GM18517 (cell line): ENCODE measurements at regions not wholly inside any gene's neighbourhood (a gene's known extent, or its start where the extent isn't known, plus 50 kb on each side); places are given as distances from the start of the nearest gene placed in this dataset.

ENCODE experiments used
- ATAC-seq: cut with Tn5 transposase; IDR thresholded peaks from one replicate; pipeline ENCODE4 v1.9.1; 2021; ENCODE audit warnings: mild to moderate bottlenecking, moderate library complexity; ENCODE audit not compliant: unreplicated experiment

DNA sequence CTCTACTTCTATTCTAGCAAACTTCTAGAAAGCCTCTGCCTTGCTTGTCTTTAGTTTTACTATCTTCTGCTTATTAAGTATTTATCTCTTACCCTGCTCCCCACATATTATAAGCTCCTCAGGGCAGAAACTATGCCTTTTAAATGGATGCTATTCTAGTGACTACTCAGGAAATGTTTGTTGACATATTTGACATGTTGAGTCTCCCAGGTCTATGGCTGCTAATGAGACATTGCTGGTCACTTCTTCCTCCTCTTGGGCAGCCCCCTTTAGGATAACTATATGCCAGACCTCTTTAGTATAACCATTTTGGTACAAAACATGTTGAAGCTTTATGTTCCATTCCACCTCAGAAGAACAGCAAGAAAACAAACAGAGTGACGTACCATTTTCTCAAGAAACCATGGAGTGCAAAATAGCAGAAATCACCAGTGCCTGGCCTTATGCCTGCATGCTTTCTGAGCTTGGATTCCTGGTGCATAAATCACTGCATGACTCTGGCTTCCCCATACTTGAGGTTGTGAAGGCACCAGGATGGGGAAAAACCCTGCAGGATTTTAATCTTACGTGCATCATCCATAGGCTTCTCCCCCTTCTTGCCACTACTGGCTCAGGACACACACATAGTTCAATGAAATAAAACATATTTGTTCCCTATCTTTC is 202.6 kb downstream of the TMX1 start:
- ATAC-seq = no peak

DNA sequence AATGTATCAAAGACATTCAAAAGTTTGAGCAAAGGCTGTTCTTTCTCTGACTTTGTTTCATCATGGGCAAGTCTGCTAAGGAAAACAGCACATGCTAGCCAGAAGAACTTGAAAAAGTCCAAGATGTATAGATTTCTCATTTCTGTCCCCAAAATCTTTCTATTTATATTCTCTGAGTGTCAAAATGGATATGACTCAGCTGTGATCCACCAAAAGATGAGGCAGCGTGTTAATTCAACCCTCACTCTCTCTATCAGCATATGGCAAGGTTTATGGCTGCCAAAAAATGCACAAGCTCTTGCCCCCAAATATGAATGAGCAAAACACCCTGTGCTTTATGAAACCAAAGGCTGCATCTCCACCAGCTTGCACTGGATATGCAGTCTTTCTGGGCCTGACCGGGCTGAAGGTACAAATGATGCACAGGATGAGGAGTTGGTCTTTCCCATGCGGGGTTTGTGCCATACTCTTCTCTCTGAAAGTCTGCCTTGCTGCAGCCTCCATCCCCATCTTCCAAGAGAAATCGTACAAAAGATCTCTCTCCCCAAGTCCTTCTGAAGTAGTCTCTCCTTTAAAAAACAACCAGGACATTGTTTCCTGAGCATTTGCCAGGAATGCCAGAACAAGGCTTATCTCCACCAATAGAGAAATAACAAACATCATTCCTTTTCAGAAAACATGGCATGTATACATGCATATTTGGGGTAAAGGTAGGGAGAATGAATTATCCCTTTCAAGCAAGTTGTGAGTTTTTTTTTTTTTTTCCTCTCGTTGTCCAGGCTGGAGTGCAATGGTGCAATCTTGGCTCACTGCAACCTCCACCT is 203.4 kb downstream of the TMX1 start:
- ATAC-seq = no peak

GRCh38 chr14:51444353-51445000 is 204.4 kb downstream of the TMX1 start:
- ATAC-seq = no peak

- no peak for ATAC-seq
Observed at GRCh38 chr14:51445001-51445390, 204.9 kb downstream of the TMX1 start.

DNA sequence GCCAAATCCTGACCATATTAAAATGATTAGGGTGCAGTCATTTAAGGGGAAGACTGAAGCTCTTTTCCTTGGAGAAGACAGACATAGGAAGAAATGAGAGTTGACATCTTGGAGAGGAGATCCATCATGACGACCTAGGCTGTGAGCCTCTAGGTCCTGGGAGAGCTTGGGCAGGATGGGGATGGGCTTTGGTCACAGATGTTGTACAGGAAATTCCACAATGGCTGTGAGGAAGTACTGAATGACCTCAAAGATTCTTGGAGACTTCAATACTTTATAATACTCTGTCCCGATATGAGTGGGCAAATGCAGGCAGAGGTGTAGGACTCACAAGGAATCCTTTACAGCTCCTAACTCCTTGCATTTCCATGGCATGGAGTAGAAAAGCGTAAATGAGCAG is 204.9 kb upstream of the FRMD6 start:
- ATAC-seq = no peak

DNA sequence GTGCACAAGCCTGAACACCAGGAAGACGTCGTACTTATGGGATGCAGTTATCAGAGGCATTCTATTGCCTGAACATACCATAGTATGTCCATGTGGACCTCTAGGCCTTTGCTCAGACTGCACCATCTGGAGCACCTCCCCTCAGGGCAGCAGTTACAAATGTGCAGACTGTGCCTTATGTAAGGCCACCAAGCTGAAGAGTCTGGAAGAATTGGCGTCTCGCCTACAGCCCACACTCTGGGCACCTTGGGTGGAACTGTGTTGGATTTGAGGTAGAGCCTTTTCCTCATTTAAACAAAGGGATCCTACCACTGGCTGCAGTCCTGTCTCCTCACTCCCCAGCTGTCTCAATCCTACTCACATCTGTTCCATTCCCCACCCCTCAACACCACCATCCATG is 204.3 kb upstream of the FRMD6 start:
- no peak for ATAC-seq

GRCh38 chr14:51448831-51449670 is 202.7 kb upstream of the FRMD6 start:
- no peak for ATAC-seq

DNA sequence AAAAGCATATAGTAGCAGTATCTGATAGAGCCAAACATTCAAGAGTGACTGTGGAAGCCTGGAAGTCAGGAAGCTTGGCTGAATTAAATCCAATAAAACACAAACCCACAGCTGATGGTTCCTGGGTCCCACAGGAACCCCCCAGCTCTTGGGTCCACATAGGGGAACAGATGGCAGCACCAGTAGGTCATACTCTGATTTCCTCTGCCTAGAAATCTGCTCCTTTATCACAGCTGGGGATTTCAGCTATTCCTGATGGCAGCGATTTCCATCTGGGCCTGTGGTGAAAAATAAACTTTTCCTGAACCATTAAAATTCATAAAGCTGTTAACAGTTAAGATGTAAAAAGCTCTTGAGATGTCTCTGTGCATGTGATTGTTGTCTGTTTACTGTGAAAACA is 202.0 kb upstream of the FRMD6 start:
- ATAC-seq = no peak

- ATAC-seq = no peak
Observed at GRCh38 chr14:51451561-51451960, 200.1 kb upstream of the FRMD6 start.

GRCh38 chr14:51453869-51454268 is 197.8 kb upstream of the FRMD6 start:
- ATAC-seq = no peak

DNA sequence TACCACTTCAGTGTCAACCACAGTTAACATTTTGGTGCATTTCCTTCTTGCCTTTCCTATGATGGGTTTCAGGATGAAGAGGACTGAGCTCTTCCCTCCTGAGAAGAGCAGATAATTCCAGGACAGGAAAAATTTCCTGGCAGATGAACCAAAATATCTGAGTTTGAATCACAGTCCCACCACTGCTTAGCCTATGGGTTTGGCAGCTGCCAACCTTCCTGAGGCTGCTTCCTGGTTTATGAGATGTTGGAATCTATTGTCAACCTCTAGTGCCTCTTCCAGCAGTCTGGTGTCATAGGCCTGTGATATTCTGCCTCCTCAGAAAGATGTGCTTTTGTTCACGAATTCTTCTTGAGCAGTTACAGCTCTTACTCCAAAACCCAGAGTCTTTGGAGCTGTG is 197.4 kb upstream of the FRMD6 start:
- ATAC-seq = no peak

DNA sequence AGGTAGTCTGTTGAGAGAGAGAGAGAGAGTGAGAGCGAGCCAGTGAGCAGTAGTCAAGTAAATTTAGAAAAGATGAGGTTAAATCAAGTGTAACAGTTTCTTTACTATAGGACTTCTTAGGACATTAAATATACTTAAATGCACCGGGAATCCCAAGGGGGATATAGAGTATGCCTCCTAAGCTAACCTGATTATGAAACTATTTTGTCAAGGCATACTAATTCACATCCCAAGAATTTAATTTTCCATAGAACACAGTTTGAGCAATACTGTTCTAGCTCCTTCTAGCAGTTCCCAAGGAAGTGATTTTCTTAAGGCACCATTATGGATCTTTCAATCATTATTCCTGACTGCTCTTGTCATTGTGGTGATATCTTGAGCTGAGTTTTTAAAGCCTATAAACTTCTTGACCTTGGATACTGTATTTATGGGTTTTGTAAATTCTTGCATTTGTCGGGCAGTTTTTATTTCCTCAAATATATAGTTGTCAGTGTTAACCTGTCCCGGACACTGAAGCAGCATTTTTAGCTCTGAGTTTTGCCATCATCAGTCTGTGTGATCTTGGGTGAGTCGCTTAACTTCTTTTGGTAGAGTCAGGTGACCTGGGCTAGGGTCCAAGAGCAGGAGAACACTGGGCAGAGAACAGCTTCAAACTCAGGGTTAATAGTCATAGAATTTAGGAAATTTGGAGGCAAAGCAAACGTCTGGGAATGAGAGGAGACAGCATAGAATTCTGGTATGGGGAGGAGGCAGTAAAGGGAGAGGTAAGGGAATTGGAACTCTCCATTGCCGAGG is 196.5 kb upstream of the FRMD6 start:
- no peak for ATAC-seq

DNA sequence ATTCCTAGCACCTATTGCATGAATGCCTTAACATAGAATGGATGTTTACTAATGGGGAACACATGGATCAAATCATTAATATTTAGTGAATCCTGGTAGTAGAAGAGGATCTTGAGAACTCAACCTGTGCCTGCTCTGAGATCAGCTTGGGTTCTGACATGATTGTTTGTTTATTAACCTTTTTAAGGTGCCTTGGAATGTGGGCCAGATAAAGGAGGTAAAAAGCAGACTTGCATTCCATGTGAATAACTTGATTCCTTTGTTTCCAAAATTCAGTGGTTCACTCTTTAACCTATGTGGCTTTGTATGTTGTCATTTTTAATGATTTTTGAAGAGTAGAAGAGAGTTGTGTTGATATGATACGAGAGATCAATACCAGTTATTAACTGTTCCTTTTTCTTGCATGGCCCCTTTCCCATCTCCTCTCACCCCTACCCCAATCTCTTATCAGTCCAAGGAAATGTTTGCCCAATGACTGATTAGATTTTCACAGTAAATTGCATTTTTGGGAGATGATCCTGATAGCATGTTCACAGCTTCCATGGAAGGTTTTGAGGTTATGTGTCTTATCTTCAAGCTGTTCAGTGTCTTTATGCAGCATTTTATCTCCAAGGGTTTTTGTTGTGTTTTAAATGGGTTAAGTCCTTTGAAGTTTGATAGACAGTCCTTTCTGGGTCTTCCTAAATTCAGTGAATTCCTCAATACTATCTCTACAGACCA is 193.7 kb upstream of the FRMD6 start:
- ATAC-seq = no peak

DNA sequence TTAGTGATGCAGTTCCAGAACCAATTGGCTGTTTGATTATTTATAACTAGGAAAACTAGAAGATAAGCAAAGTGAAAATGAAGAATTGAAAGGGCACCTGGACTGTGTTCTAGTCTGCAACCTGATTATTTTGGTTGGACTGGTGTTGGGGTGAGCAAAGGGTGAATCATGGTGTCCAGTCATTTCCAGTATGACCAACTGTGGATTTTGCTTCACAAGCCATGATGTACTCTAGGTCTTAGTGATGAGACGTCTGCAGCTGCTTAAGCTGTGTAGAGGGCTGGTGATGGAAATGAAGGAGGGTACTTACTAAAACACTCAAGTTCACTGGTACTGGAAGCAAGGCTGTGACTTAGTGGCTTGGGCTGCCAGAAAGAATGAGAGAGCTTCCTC is 193.2 kb upstream of the FRMD6 start:
- no peak for ATAC-seq

- ATAC-seq = no peak
Observed at GRCh38 chr14:51460011-51460410, 191.7 kb upstream of the FRMD6 start.

DNA sequence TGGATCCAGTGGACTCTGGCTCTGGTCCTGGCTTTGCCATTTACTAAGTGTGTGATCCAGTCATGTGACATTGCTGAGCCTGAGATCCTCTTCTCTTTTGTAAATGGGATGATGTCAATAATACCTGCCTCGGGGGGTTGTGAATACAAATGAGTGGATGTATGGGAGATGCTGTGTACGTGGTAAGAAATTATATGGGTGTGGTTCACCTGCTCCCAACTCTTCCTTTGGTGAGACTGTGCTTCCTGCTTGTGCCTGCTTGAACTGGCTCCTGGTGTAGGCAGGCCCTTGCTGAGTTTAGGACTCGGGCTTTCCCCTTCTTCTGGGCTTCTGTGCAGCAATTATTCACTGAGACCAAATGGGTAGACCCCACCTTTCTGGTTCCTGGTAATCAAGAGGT is 189.5 kb upstream of the FRMD6 start:
- no peak for ATAC-seq

DNA sequence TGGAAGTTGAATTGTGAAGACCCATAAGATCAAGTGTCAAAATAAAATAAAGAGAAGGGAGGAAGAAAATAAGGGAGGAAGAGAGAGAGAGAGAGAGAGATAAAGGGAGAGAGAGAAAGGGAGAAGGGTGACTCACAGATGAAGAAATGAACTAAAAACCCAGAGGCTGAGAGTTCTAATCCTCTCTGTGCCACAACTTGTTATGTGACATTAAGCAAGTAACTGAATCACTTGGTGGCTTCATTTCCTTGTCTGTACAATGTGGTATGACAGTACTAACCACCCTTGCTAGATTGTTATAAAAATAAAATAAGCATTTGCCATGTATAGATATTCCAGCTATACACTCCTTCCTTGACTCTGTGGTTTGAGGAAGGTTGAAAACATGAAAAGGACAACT is 189.0 kb upstream of the FRMD6 start:
- no peak for ATAC-seq

GRCh38 chr14:51463461-51463860 is 188.2 kb upstream of the FRMD6 start:
- no peak for ATAC-seq

GRCh38 chr14:51464411-51464810 is 187.3 kb upstream of the FRMD6 start:
- ATAC-seq = no peak

DNA sequence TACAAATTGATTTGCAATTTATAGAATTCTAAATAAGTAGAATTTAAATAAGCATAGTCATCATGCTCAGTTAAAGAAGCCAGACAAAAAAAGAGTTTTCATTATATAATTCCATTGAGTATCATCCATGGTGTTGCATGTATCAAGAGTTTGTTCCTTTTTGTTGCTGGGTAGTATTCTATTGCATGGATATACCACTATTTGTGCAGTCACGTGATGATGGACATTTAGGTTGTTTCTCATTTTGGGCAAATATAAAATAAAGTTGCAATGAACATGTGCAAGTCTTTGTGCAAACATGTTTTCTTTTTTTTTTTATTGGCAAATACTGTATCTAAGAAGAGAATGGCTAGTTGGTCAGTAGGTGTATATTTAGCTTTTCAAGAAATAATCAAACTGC is 186.2 kb upstream of the FRMD6 start:
- no peak for ATAC-seq
